Right cardiac atrium (tissue), 5 donors: ENCODE measurements at regions not wholly inside any gene's neighbourhood (a gene's known extent, or its start where the extent isn't known, plus 50 kb on each side); places are given as distances from the start of the nearest gene placed in this dataset.

Experiments
- ATAC-seq, 2 donors: fragments of 200-7000 bp; cut with Tn5 transposase; one replicate each; pipeline versions ENCODE4 v1.8.0 to v1.9.1; 2020; ENCODE audit warnings: moderate library complexity in 2 of 2, mild to moderate bottlenecking in 1 of 2
- DNase-seq, 3 donors: peaks; one replicate each; pipeline ENCODE4 v3.0.0-alpha.2; 2020
- H3K27ac ChIP-seq: one replicate; pipeline ENCODE4 v1.5.1; 2013; ENCODE audit warnings: mild to moderate bottlenecking, low read length, control low read depth, moderate library complexity
- H3K27me3 ChIP-seq: one replicate; pipeline ENCODE4 v1.6.1; 2013; ENCODE audit not compliant: control insufficient read depth, insufficient read depth
- H3K4me1 ChIP-seq: one replicate; pipeline ENCODE4 v1.6.1; 2013; ENCODE audit warnings: low read length; ENCODE audit not compliant: control insufficient read depth, insufficient read depth
- H3K4me3 ChIP-seq: one replicate; pipeline ENCODE4 v1.5.1; 2013; ENCODE audit warnings: low read length, control low read depth
- H3K9me3 ChIP-seq: one replicate; pipeline ENCODE4 v1.6.1; 2013; ENCODE audit warnings: low read length; ENCODE audit not compliant: control insufficient read depth
- WGBS: extraction: QIAGEN DNeasy Blood & Tissue Kit; methylation state at CpG from one replicate; pipeline ENCODE4 v1.1.7; 2013; 5-methylcytosine and 5-hydroxymethylcytosine counted together
- intact Hi-C, 4 donors: fragments of 100-400 bp; cut with DNase I; formaldehyde crosslinking; loops; one replicate each; pipeline versions ENCODE4 v1.11.0 to v1.14.0; 2022 to 2023
- donor health status: healthy with polysubstance abuse.
- donor health status: DM: no; HTN: yes; CAD: no.
- donor health status: DM: no; HTN: no; CAD: no.
- donor health status: DM: no; HTN: yes; CAD: no; lungs with severe emphysema.
- donor health status: DM: yes; HTN: yes; CAD: no.

- intact Hi-C loops: no loop called here
- no peaks in the 10 kb centered on the region for H3K27me3 ChIP-seq
- DNase-seq (no peak), ATAC-seq (no peak)
- H3K4me3 ChIP-seq: no peak overlapping the region
- no peaks in the 10 kb centered on the region for H3K4me1 ChIP-seq
- no peak overlapping the region for H3K27ac ChIP-seq
- no peaks in the 10 kb centered on the region for H3K9me3 ChIP-seq
Measured at GRCh38 chr13:89324582-89324981, 1653.4 kb downstream of the SLITRK5 start.

GRCh38 chr13:89343165-89343564 is 1672.0 kb downstream of the SLITRK5 start:
- intact Hi-C loops: no loop called here
- H3K4me1 ChIP-seq: no peaks in the 10 kb centered on the region
- 73% methylated on average over 1 of the region's 1 CpG for whole genome bisulfite sequencing
- no peak overlapping the region for H3K4me3 ChIP-seq
- no peak for DNase-seq
- no peaks in the 10 kb centered on the region for H3K27me3 ChIP-seq
- no peak overlapping the region for H3K27ac ChIP-seq
- no peak for ATAC-seq
- no peaks in the 10 kb centered on the region for H3K9me3 ChIP-seq

- H3K27ac ChIP-seq: no peak overlapping the region
- intact Hi-C loops: no loop called here
- no peaks in the 10 kb centered on the region for H3K27me3 ChIP-seq
- WGBS: 74% methylated on average over 2 of the region's 2 CpGs
- no peak overlapping the region for H3K4me3 ChIP-seq
- DNase-seq (no peak), ATAC-seq (no peak)
- H3K4me1 ChIP-seq: no peaks in the 10 kb centered on the region
- no peaks in the 10 kb centered on the region for H3K9me3 ChIP-seq
Measured at GRCh38 chr13:89352384-89352783, 1681.2 kb downstream of the SLITRK5 start.

GRCh38 chr13:89361909-89362308 is 1690.7 kb downstream of the SLITRK5 start:
- DNase-seq (no peak), ATAC-seq (no peak)
- H3K9me3 ChIP-seq: no peaks in the 10 kb centered on the region
- H3K4me1 ChIP-seq: no peaks in the 10 kb centered on the region
- peaks cover 3% of the 10 kb centered on the region for H3K27me3 ChIP-seq
- no peak overlapping the region for H3K4me3 ChIP-seq
- H3K27ac ChIP-seq: no peak overlapping the region
- WGBS: 86% methylated on average over 4 of the region's 4 CpGs
- intact Hi-C loops: no loop called here

- H3K4me1 ChIP-seq: no peaks in the 10 kb centered on the region
- H3K9me3 ChIP-seq: no peaks in the 10 kb centered on the region
- WGBS: 87% methylated on average over 41 of the region's 41 CpGs
- peaks cover 3% of the 10 kb centered on the region for H3K27me3 ChIP-seq
- no peak overlapping the region for H3K27ac ChIP-seq
- intact Hi-C loops: no loop called here
- DNase-seq (peak in 2 of 3 donors; percentile 36 to 50), ATAC-seq (no peak)
- no peak overlapping the region for H3K4me3 ChIP-seq
Measured at GRCh38 chr13:89363144-89363543, 1692.0 kb downstream of the SLITRK5 start.

GRCh38 chr13:89372193-89372592 is 1701.0 kb downstream of the SLITRK5 start:
- no peak for ATAC-seq
- DNase-seq: no peak
- H3K27ac ChIP-seq: no peak overlapping the region
- WGBS: 83% methylated on average over 3 of the region's 3 CpGs
- intact Hi-C loops: no loop called here
- no peaks in the 10 kb centered on the region for H3K9me3 ChIP-seq
- no peaks in the 10 kb centered on the region for H3K4me1 ChIP-seq
- H3K27me3 ChIP-seq: no peaks in the 10 kb centered on the region
- H3K4me3 ChIP-seq: no peak overlapping the region

- ATAC-seq (no peak), DNase-seq (no peak)
- intact Hi-C loops: no loop called here
- Histone ChIP-seq H3K27ac (no peak overlapping the region), H3K4me1 (no peaks in the 10 kb centered on the region), H3K9me3 (no peaks in the 10 kb centered on the region), H3K27me3 (no peaks in the 10 kb centered on the region), H3K4me3 (no peak overlapping the region)
- 21% methylated on average over 2 of the region's 2 CpGs for WGBS
Measured at GRCh38 chr13:89375839-89376238, 1704.7 kb downstream of the SLITRK5 start.

GRCh38 chr13:89380101-89380500 is 1708.9 kb downstream of the SLITRK5 start:
- intact Hi-C loops: no loop called here
- ATAC-seq (no peak), DNase-seq (no peak)
- H3K9me3 ChIP-seq: no peaks in the 10 kb centered on the region
- WGBS: 87% methylated on average over 3 of the region's 3 CpGs
- no peak overlapping the region for H3K4me3 ChIP-seq
- H3K27ac ChIP-seq: no peak overlapping the region
- no peaks in the 10 kb centered on the region for H3K27me3 ChIP-seq
- H3K4me1 ChIP-seq: no peaks in the 10 kb centered on the region

- intact Hi-C loops: no loop called here
- ATAC-seq (no peak), DNase-seq (no peak)
- WGBS: 93% methylated on average over 3 of the region's 3 CpGs
- H3K27ac ChIP-seq: no peak overlapping the region
- no peaks in the 10 kb centered on the region for H3K4me1 ChIP-seq
- H3K4me3 ChIP-seq: no peak overlapping the region
- no peaks in the 10 kb centered on the region for H3K9me3 ChIP-seq
- H3K27me3 ChIP-seq: no peaks in the 10 kb centered on the region
Measured at GRCh38 chr13:89382981-89383380, 1711.8 kb downstream of the SLITRK5 start.

GRCh38 chr13:89383891-89384290 is 1712.7 kb downstream of the SLITRK5 start:
- no peak overlapping the region for H3K4me3 ChIP-seq
- no peaks in the 10 kb centered on the region for H3K4me1 ChIP-seq
- H3K27ac ChIP-seq: no peak overlapping the region
- DNase-seq (no peak), ATAC-seq (no peak)
- intact Hi-C loops: no loop called here
- no peaks in the 10 kb centered on the region for H3K27me3 ChIP-seq
- no peaks in the 10 kb centered on the region for H3K9me3 ChIP-seq
- WGBS: 50% methylated on average over 1 of the region's 1 CpG

- Histone ChIP-seq H3K9me3 (no peaks in the 10 kb centered on the region), H3K27ac (no peak overlapping the region), H3K4me1 (no peaks in the 10 kb centered on the region), H3K27me3 (no peaks in the 10 kb centered on the region), H3K4me3 (no peak overlapping the region)
- WGBS: 52% methylated on average over 4 of the region's 4 CpGs
- no peak for DNase-seq
- intact Hi-C loops: no loop called here
- no peak for ATAC-seq
Measured at GRCh38 chr13:89393758-89394304, 1722.7 kb downstream of the SLITRK5 start.

- intact Hi-C loops: no loop called here
- ATAC-seq (peak in 1 of 2 donors; percentile 43), DNase-seq (no peak)
- Histone ChIP-seq H3K4me3 (no peak overlapping the region), H3K9me3 (no peaks in the 10 kb centered on the region), H3K27ac (no peak overlapping the region), H3K27me3 (no peaks in the 10 kb centered on the region), H3K4me1 (no peaks in the 10 kb centered on the region)
- WGBS: 29% methylated on average over 2 of the region's 2 CpGs
Measured at GRCh38 chr13:89401264-89401675, 1730.1 kb downstream of the SLITRK5 start.
